C4-2B (cell line): ENCODE measurements at regions not wholly inside any gene's neighbourhood (a gene's known extent, or its start where the extent isn't known, plus 50 kb on each side); places are given as distances from the start of the nearest gene placed in this dataset.

ENCODE experiments used
- CTCF ChIP-seq: fragments of 450-650 bp; conservative IDR thresholded peaks from 2 replicates; pipeline ENCODE4 v1.5.1; 2017; ENCODE audit warnings: mild to moderate bottlenecking
- ZFX ChIP-seq: fragments of 450-650 bp; IDR thresholded peaks from 2 replicates; pipeline ENCODE4 v1.6.1; 2017

GRCh38 chr11:80616070-80616800 lies 1175.4 kb upstream of the TENM4 start:
- TF ChIP-seq CTCF: no peak
- no peak for TF ChIP-seq ZFX
